ENCODE measurements at regions not wholly inside any gene's neighbourhood (a gene's known extent, or its start where the extent isn't known, plus 50 kb on each side); places are given as distances from the start of the nearest gene placed in this dataset.

- DNase-seq, result no peak
Measured at GRCh38 chr13:76414320-76414719, 471.9 kb downstream of the KCTD12 start.

- no peak for DNase-seq
Measured at GRCh38 chr13:76406243-76406642, 480.0 kb downstream of the KCTD12 start.

- DNase-seq, result no peak
Measured at GRCh38 chr13:76398425-76398824, 487.8 kb downstream of the KCTD12 start.

- no peak for DNase-seq
Measured at GRCh38 chr13:76397413-76397812, 488.8 kb downstream of the KCTD12 start.

DNA sequence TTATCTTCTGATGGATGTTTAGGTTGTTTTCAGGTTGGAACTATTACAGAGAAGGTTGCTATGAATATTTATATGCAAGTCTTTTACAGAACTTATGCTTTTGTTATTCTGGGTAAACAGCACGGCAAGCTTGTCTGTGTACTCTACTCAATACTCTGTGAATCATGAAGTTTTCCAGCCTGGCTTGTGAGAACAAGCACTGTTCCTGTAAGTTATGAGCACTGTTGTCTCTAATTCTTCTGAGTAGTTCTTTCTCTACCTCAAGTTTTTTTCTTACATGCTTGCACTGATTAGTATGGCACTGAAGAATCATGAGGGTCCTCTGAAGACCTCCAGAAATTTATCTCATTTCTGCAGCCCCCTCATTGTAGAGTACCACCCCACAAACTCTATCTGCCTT lies 496.9 kb downstream of the KCTD12 start:
- DNase-seq, result no peak

DNA sequence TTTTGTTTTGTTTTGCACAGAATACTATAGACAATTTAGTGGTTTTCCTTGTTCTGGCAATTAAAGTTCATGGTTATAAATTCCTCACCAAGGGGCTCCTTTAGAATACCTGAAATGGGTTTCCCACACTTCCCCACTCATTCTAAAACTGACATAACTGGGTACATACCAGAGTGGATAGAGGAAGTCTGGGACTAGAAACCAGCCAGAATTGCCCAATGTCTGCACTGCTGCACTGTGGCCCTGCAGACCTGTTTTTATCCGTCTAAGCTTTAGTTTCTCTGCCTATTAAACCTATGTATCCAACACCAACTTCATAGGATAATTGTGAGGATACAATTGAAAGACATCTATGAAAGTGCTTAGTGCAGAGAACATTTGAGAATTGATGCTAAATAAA lies 498.6 kb downstream of the KCTD12 start:
- DNase-seq, result no peak

- DNase-seq, result no peak
Measured at GRCh38 chr13:76386321-76386720, 499.9 kb downstream of the KCTD12 start.

GRCh38 chr13:76385586-76385985 lies 500.6 kb downstream of the KCTD12 start:
- DNase-seq, result no peak

- DNase-seq, result no peak
Measured at GRCh38 chr13:76383676-76384461, 502.3 kb downstream of the KCTD12 start.

GRCh38 chr13:76380446-76381065 lies 505.6 kb downstream of the KCTD12 start:
- no peak for DNase-seq

DNA sequence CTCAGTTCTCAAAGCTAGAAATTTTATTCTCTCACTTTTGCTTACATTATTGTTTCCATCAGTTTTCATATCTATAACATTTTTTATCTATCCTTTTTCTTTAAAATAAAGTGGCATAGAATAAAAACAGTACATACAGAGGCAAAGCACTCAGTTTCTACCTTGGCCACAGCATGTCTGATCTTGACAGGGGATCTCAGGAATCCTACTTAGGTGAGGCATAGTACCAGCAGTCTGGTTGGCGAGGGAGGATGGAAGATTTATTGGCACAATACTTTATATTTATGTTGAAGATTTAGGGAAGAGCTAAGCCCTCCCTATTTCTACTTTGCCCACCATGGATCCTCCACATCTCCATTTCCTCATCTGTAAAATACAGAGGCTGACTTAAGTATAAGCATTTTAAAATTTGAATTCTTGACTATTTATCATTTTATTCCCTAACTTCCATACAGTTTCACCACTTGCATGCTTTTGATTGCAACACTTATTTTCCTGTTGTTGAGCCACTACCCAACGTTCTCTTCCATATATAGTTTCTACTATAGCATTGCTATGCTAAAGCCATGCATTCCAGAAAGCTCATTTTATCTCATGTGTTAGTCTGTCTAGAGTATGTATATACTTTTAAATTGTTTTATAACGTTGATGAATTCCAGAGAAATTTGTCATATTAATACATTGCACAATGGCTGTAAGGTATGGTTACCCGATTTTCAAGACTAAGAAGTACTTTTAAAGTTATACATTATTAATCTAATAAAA lies 506.7 kb downstream of the KCTD12 start:
- DNase-seq, result no peak

DNA sequence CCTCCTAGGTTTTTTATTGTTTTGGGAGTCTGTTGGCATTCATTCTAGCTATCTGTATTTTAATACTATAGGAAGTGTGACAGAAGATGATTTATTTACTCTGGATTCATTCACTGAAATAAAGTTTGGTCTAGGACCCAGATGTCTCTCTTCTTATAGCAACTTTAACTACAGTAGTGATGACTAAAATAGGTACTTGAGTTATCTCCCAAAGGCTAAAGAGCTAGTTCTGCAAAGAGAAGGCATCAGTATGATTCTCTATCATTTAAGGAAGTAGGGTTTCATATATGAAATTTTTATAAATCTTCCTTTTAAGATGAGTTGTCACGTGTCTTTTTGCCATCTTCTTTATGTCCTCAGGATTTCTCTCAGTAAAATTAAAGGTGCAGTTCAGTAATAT lies 507.4 kb downstream of the KCTD12 start:
- no peak for DNase-seq

DNA sequence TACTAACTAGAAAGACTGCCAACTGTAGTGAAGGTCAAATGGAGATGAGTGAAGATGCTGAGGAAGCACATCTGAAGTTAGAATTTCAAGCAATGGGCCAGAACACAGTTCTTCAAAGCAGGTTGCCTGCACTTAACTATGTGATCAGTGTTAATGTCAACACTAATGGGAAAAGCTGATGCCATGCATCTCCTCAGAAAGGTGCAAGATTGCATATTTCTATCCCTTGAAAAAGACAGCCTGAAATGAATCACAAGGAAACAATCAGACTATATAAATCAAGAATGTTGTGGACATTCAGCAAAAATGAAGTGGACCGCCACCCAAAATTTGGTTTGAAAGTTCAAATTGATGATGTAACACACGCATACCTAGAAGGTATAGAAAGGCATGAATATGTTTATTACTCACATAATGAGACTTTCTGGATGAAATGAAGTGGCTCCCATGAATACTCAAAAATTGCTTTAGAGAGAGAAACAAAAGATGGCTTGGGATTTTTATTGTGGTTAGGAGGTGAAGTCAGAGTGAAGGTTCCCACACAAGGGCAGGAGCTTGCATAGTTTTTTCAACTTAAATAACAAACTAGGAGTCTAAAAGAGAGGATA lies 522.4 kb downstream of the KCTD12 start:
- DNase-seq, result no peak

DNA sequence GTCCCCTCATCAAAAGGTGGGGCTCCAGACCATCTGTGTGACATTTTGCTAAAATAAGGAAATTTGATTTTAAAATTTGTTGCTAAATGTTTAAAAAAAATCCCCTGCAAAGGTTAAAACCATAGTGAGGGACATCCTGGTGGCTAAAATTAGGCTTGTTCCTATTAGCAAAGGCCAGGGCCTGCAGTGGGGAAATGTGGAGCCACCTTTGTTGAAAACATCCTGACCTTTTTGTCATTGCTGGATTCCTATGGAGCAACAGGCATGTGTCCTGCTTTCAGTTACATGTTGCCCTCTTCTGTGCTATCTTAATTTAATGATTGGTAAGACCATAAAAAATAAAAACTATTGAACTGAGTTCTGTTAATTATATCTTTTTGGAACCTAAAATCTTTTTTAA lies 524.3 kb downstream of the KCTD12 start:
- DNase-seq, result no peak

- DNase-seq, result no peak
Measured at GRCh38 chr13:76351541-76352229, 534.5 kb downstream of the KCTD12 start.

DNA sequence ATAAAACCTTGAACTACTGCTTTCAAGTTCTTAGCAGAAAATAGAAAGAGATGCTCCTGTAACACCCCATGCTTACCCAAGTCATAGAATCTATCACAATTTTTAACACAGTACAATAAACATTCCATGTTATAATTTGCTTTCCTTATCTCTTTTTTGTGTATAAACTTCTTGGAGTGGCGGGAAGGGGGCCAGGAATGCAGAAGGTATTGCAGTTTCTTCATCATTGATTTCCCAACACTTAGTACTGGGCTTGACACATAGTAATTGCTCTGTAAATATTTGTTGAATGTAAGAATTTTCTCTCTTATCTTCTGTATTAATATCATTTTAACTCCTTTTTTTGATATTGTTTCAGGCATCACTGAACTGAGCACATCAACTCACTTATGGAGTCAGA lies 535.8 kb downstream of the KCTD12 start:
- no peak for DNase-seq

DNA sequence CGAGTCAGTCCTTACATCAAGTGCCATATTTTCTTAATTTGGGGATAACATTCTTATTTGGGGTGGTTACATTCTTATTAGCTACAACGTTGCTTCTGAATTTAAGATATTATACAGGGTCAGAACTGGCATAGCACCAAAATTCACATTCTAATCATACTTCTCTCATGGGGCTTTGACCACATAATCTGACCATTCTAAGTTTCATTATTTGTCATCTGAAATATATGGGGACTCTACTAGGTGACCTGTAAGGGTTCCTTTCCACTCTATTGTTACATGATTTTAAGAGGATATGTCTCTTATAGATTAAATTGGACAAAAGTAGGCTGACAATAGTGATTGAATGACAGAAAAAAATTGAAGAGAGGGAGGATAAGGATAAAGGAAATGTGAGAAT lies 536.5 kb downstream of the KCTD12 start:
- no peak for DNase-seq

GRCh38 chr13:76339649-76340048 lies 546.6 kb downstream of the KCTD12 start:
- DNase-seq, result no peak

- DNase-seq, result no peak
Measured at GRCh38 chr13:76338003-76338402, 548.2 kb downstream of the KCTD12 start.

- DNase-seq, result no peak
Measured at GRCh38 chr13:76336889-76337844, 549.0 kb downstream of the KCTD12 start.

GRCh38 chr13:76335463-76335862 lies 550.7 kb downstream of the KCTD12 start:
- DNase-seq, result no peak

All from NCI-H1930 (cell line).